Dermis microvascular lymphatic vessel endothelial cell (primary cell): ENCODE measurements at regions not wholly inside any gene's neighbourhood (a gene's known extent, or its start where the extent isn't known, plus 50 kb on each side); places are given as distances from the start of the nearest gene placed in this dataset.
"Not testable (repeated sequence)": the region's sequence is repeated elsewhere in the genome, so short reads cannot be mapped to it uniquely, and the experiment has no call there.

Source experiments
- DNase-seq, 2 donors: peaks; one replicate each; pipeline versions ENCODE4 v3.0.0 to v3.0.0-alpha.2; 2010; ENCODE audit warnings: low read depth in 2 of 2

DNA sequence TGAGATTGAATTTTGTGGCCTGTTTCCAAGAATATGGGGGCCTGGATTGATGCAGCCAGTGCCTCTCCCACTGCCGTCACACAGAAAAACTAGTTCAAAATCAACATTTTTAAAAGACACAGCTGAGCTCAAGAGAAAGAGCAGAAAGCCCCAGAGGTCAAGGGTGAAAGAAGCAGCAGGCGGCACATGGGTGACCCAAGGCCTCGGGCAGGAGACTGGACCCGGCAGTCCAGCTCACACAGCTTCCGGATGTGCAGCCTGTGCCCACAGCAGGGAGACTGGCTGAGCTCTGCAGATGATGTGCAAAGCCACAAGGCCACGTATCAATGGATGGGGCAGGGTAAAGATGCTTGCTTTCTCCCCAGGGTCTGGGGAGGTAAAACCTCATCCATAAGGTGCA, 50.4 kb upstream of the RNF32 start:
- no peak for DNase-seq

GRCh38 chr7:156589808-156590207, 50.8 kb upstream of the RNF32 start:
- DNase-seq = no peak

DNA sequence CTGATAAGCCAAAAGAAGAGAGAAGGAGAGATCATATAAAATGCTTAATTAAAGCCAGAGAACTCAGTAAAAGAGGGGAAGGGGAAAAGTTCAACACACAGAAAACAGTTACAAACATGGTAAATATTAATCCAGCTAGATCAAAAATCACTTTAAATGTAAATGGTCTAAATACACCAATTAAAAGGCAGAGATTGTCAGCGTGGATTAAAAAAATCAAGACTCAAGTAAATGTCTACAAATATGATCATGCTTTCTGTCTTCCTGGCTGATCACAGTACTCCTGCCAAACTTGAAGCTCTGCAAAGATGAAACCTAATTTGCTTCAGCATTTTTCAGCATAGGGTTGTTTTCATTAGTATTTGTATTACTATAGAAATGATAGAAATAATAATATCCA, 54.6 kb upstream of the RNF32 start:
- no peak for DNase-seq

DNA sequence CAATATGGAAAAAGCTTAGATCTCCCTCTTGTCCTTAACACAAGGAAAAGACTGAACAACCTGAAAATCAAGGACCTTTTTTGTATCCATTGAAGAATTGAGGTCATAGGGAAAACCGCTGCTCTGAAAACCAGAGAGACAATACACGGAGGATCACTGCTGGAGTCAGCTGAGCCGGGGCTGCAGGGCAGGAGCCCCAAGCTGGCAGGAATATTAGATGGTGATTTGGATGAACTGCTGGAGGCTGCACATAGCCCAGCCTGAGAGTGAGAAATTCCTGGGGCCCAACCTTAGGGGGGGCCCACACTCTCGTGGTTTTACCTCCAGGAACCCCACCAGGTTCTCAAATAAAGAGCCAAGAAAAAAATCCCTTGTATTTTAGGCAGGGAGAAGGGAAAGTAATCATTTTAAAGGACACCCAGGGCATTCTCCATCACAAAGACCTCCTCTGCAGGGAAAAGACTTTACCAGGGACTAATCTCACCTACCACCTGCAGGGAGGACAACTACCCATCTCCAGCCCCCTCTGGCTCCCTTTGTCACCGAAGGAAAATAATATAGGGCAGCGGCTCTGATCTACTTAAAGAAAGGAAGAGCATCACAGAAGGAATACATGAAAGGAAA, 55.4 kb upstream of the RNF32 start:
- no peak for DNase-seq

DNA sequence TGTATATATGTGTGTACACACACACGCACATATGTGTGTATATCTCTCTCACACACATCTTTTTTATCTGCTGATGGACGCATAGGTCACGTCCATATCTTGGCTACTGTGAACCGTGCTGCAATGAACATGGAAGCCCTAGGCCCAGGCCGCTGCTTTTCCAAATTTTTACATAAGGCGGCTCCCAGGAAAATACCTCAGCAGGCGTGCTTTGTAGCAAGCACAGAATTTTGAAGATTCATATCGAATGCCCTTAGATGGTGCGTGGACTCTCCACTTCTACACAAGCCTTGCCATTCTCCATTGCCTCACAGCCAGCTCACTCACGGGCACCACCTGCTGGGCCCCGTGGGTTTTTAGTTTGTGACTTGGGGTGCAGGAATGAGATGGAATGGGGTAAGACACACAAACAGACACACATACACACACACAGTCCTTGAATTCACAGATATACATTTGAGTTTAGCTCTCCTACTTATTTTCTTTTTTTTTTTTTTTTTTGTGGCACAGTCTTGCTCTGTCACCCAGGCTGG, 57.9 kb upstream of the RNF32 start:
- no peak for DNase-seq

- DNase-seq = no peak
Measured at GRCh38 chr7:156580036-156580435, 60.5 kb upstream of the RNF32 start.

DNA sequence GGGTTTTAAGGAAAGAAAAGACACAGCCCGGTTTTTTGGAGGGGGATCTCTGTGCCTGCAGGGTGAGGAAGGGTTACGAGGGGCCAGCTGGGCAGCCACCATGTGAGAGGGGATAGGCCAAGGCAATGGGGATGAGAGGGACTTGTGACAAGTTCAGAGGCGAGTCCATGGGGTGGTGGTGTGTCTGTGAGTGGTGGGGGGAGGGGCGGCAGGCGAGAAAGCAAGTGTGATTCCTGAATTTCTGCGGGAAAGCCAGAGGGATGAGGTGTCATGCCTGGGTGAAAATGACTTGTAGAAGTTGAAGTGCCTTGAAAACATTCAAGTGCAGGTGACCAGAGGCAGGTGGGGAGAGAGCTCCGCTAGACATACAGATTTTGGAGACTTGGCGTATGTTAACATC, 61.0 kb upstream of the RNF32 start:
- DNase-seq = no peak

DNA sequence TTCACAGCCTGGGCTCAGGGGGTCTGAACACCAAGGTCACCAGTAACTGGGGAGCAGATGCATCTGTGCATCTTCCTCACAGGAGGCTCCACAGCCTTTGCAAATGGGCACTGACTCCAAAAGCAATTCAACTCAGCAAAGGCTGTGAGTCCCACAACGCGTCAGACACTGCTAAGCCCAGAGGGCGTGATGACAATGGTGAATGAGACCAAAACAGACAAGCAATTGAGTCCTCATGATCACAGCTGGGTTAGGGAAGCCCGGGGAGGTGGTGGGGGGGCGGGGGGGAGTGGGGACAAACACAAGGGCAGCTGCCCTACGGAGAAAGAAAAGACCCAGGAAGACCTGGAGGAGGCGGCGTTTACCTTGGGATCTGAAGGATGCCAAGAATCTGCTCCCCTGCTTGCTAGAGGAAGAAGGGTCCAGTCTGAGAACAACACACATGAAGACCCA, 61.6 kb upstream of the RNF32 start:
- no peak for DNase-seq

DNA sequence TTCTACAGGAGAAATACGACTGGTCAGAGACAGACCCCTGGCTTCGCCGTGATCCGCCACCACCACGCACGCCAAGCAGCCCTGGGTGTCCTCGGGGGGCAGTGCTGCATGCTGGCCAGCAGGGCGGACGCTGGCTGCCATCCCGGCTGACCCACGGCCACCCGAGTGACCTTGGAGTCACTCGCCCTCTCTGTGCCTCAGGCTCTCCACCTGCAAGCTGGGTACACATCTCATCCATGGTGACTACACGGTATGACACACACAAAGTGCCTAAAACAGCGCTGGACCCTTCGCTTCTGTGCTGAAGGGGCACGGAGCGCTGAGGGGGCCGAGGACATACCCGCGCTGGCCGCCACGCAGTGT, 62.0 kb upstream of the RNF32 start:
- DNase-seq = no peak

- no peak for DNase-seq
Measured at GRCh38 chr7:156577645-156578577, 62.7 kb upstream of the RNF32 start.

- DNase-seq = no peak
Measured at GRCh38 chr7:156576216-156577058, 64.1 kb upstream of the RNF32 start.

DNA sequence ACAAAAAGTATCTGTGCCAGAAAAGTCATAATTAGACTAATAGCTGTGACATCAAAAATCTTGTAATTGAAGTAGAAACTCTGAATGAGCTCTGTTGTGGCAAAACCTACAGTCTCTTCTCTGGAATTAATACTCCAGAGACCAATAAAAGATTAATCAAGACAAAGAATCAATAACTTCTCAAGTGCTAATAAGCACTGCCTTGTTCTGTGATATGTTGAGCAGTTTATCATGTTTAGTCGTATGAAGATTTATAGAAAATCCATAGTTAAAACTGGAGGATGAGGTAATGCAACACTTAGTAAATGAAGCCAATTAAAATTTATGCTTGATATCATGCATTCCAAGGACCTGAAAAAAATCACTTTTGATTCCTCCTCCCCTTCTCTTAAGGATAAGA, 72.3 kb upstream of the RNF32 start:
- DNase-seq = no peak

DNA sequence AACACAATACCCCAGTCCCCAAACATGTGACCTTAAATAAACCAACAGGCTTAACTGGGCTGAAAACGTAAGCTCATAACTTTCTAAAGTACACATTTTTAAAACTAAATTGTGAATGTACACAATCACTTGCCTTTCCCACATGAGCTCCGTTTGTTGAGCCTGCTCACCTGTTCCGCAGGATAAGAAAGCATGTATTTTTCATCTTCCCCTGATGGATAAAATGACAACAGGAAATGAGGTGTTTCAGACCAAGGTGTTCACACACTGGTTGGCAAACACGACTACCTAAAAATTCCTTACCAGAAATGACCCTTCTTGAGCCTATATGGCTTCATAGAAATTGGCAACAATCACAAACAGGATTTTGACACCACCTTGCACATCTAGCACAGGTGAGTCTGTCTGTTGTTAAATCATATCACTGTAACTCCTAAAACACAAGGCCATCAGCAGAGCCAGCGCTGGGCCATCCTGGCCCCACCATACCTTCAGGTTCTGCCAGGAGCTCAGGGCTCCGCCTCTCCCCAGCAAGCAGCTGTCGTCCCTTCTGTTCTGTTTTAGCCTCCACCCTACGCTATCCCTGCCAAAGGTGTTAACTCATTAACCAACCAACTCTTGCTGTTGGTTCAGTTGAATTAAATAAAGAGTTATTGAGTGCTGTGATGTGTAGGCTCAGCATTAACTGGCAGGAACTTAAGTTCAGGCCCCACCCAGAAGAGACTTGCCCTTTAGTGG, 73.6 kb upstream of the RNF32 start:
- no peak for DNase-seq

DNA sequence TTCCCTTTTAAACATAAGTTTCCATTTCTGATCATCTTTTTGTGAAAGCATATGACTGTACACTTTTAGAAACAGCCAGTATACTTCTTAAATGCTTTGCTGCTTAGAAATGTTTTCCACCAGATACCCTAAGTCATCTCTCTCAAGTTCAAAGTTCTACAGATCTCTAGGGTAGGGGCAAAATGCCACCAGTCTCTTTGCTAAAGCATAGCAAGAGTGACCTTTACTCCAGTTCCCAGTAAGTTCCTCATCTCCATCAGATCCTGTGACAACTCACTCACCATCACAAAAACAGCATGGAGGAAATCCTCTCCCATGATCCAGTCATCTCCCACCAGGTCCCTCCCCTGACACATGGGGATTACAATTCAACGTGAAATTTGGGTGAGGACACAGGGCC, 75.6 kb upstream of the RNF32 start:
- DNase-seq = not testable (repeated sequence)

DNA sequence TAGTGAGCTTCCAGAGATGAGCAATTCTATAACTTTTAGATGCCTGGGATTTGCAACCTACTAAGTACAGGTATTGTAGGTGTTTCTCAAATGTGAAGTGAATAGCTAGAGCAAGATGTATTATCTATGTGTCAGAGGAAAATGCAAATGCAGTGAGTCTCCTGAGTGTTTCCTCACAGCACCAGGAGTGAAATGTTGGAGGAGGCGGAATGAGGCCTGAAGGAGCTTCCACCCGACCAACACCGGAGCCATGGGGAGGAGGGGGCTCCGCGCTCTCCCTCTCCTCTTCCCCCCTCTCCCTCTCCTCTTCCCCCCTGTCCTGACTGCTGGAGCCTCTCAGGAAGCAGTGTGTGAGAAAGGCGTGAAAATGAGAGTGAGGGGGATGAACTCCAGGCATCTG, 79.9 kb upstream of the RNF32 start:
- DNase-seq = no peak

GRCh38 chr7:156560075-156560474, 80.5 kb upstream of the RNF32 start:
- DNase-seq = no peak

GRCh38 chr7:156559001-156559400, 81.6 kb upstream of the RNF32 start:
- DNase-seq = no peak

DNA sequence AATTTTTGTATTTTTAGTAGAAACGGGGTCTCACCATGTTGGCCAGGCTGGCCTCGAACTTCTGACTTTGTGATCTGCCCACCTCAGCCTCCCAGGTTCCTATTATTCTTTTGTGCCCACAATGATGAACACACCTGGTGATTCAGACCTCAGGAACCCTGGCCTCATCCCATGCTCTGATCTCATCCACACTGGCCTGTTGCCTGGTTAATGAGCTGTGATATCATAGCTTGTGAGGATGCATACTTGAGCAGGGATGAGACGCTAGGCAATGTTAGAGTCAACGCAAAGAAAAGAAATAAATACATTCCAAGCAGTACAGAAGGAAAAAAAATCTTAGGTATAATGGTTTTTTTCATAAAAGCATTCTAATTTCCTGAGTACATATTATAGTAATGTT, 82.4 kb upstream of the RNF32 start:
- DNase-seq = no peak

- no peak for DNase-seq
Measured at GRCh38 chr7:156556083-156556482, 84.5 kb upstream of the RNF32 start.

- no peak for DNase-seq
Measured at GRCh38 chr7:156554488-156554887, 86.1 kb upstream of the RNF32 start.

- no peak for DNase-seq
Measured at GRCh38 chr7:156549636-156550035, 90.9 kb upstream of the RNF32 start.
